ENCODE measurements at regions not wholly inside any gene's neighbourhood (a gene's known extent, or its start where the extent isn't known, plus 50 kb on each side); places are given as distances from the start of the nearest gene placed in this dataset.

DNA sequence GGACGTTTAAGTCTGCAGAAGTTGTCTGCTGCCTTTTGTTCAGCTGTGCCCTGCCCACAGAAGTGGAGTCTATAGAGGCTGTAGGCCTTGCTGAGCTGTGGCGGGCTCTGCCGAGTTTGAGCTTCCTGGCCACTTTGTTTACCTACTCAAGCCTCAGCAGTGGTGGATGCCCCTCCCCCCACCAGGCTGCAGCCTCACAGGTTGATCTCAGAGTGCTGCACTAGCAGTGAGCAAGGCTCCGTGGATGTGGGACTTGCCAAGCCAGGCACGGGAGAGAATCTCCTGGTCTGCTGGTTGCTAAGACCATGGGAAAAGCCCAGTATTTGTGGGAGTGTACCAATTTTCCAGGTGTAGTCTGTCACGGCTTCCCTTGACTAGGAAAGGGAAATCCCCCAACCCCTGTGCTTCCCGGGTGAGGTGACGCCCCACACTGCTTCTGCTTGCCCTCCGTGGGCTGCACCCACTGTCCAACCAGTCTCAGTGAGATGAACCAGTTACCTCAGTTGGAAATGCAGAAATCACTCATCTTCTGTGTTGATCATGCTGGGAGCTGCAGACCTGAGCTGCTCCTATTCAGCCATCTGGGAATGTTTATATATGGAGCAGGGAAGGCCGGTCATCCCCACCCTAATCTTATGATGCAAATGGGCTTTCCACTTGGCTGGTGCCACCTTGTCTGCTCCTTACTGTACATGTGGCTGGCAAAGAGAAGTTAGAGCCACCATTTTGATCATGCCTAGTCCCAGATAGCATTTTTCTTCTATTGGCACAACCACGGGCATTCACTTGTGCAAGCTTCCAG, 156.9 kb upstream of the ITGA6 start:
- FAIRE-seq (no peak), ATAC-seq (peak; percentile 45 to 87 (median 62)), DNase-seq (peak; percentile 68 to 84 (median 76))
- intact Hi-C loops (cut with DNase I), result no loop called here
- Histone ChIP-seq H3K4me1 (peaks cover 0 to 8% (median 7%) of the 10 kb centered on the region in 3 donors), H3K4me3 (no peak overlapping the region), H3K36me3 (no peaks in the 10 kb centered on the region), H3K27ac (peak overlapping the region in 1 of 4 donors; percentile 12), H3K9me3 (no peaks in the 10 kb centered on the region), H3K27me3 (no peaks in the 10 kb centered on the region)
- TF ChIP-seq, protein P1, sequence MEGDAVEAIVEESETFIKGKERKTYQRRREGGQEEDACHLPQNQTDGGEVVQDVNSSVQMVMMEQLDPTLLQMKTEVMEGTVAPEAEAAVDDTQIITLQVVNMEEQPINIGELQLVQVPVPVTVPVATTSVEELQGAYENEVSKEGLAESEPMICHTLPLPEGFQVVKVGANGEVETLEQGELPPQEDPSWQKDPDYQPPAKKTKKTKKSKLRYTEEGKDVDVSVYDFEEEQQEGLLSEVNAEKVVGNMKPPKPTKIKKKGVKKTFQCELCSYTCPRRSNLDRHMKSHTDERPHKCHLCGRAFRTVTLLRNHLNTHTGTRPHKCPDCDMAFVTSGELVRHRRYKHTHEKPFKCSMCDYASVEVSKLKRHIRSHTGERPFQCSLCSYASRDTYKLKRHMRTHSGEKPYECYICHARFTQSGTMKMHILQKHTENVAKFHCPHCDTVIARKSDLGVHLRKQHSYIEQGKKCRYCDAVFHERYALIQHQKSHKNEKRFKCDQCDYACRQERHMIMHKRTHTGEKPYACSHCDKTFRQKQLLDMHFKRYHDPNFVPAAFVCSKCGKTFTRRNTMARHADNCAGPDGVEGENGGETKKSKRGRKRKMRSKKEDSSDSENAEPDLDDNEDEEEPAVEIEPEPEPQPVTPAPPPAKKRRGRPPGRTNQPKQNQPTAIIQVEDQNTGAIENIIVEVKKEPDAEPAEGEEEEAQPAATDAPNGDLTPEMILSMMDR (IDR thresholded peaks at IDR 0.05), result no peak
- WGBS, 2 donors, result 44 to 55% methylated on average over 11 of the region's 11 CpGs

DNA sequence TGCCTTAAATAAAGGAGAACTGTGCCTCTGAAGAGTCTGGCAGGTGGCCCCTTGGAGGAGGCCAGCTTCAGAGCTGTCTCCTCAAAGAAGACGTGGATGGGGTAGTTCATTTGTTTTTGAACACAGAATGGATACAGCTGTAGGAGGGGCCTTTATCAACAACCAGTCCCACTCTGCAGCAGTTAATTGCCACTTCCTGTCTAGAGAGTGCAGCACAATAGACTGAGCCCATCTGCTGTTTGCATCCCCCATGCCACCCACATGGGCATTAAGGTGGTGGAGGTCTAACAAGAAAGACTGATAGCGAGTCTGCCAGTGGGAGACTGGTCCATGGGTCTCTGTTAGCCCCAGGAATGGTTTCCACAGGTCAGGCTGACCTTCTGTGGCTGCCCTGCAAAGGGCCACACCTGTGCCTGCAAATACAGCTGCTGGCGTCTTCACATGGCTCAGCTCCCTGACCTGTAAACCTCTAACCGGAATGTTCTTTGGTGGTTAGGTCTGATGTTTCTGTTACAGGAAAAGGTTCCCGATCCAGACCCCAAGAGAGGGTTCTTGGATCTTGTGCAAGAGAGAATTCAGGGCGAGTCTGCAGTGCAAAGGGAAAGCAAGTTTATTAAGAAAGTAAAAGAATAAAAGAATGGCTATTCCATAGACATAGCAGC, 153.3 kb upstream of the ITGA6 start:
- TF ChIP-seq, protein P1 (IDR thresholded peaks at IDR 0.05), result no peak
- no peak for DNase-seq
- FAIRE-seq, result no peak
- no peak overlapping the region for H3K27ac ChIP-seq
- no peaks in the 10 kb centered on the region for H3K9me3 ChIP-seq
- H3K27me3 ChIP-seq, result no peaks in the 10 kb centered on the region
- WGBS, 2 donors, result 70 to 77% methylated on average over 6 of the region's 6 CpGs
- peaks cover 0 to 8% (median 7%) of the 10 kb centered on the region in 3 donors for H3K4me1 ChIP-seq
- no peak for ATAC-seq
- H3K4me3 ChIP-seq, result no peak overlapping the region
- intact Hi-C loops (cut with DNase I), result no loop called here
- no peaks in the 10 kb centered on the region for H3K36me3 ChIP-seq

DNA sequence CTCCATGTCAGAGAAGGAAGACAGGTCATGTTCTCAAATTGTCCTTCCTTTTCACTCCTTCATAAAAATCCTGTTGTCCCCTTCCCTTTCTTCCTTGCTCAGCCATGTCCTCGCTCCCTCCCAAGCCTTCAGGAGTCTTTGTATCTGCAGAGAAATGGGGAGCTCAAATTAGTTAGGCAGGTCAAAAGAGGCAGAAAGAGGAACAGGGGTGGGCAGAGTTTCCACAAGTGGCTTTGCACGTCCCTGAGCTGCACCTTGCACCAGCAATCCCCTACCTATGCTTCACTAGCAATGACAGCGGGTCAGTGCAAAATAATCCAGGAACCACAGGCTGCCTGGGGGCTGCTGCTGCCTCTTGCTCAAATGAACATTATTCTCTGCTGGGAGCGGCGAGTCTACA, 152.1 kb upstream of the ITGA6 start:
- TF ChIP-seq, protein P1 (IDR thresholded peaks at IDR 0.05), result no peak
- intact Hi-C loops (cut with DNase I), result no loop called here
- H3K4me1 ChIP-seq, result peaks cover 0 to 4% (median 4%) of the 10 kb centered on the region in 3 donors
- no peak overlapping the region for H3K4me3 ChIP-seq
- H3K9me3 ChIP-seq, result no peaks in the 10 kb centered on the region
- no peaks in the 10 kb centered on the region for H3K27me3 ChIP-seq
- H3K27ac ChIP-seq, result no peak overlapping the region
- DNase-seq, result no peak
- no peak for FAIRE-seq
- H3K36me3 ChIP-seq, result no peaks in the 10 kb centered on the region
- WGBS, 2 donors, result 92 to 95% methylated on average over 5 of the region's 5 CpGs
- no peak for ATAC-seq

DNA sequence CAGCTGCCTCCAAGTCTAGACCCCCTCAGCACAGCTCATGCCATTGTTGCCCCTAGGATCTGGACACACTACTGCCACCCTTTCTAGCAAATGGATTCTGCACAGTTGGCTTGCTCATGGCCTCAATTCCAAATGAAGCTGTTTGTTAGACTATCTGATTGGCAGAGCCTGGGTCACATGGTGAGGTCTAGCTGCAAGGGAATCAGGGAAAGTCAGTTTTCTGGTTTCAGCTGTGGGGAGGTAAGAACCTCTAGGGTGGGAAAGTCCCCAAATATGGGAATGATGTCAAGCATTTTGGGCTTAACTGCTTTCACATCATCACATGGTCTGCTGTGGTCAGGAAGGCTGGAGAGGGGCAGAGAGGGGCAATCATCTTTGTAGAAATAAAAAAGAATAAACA, 150.4 kb upstream of the ITGA6 start:
- no peak overlapping the region for H3K27ac ChIP-seq
- ATAC-seq, result no peak
- H3K4me1 ChIP-seq, result no peaks in the 10 kb centered on the region
- no peak for FAIRE-seq
- no peaks in the 10 kb centered on the region for H3K36me3 ChIP-seq
- intact Hi-C loops (cut with DNase I), result no loop called here
- no peak for DNase-seq
- TF ChIP-seq, protein P1 (IDR thresholded peaks at IDR 0.05), result no peak
- no peaks in the 10 kb centered on the region for H3K9me3 ChIP-seq
- H3K27me3 ChIP-seq, result no peaks in the 10 kb centered on the region
- no peak overlapping the region for H3K4me3 ChIP-seq

DNA sequence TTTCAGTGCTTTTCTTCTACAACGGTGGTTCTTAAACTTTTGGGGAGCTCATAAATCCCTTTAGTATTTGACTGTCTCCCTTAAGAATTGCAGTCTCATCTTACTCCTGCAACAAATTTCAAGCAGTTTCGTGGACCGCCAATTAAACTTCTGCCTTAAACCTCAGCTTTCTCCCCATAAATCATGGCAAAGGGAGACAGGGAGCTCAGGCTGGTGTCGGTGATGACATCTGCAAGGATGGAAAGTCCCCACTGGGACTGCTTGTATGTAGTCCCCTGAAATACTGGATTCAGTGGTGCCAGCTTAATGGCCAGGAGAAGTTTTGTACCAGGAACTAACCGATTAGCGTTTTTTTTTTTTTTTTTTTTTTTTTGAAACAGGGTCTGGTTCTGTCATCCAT, 148.7 kb upstream of the ITGA6 start:
- Histone ChIP-seq H3K4me3 (no peak overlapping the region), H3K27ac (no peak overlapping the region), H3K27me3 (no peaks in the 10 kb centered on the region), H3K4me1 (no peaks in the 10 kb centered on the region), H3K36me3 (no peaks in the 10 kb centered on the region), H3K9me3 (no peaks in the 10 kb centered on the region)
- no peak for DNase-seq
- intact Hi-C loops (cut with DNase I), result no loop called here
- 83 to 88% methylated on average over 6 of the region's 6 CpGs for WGBS, 2 donors
- no peak for ATAC-seq
- FAIRE-seq, result no peak
- TF ChIP-seq, protein P1 (IDR thresholded peaks at IDR 0.05), result no peak
